A673 (cell line): ENCODE measurements at regions not wholly inside any gene's neighbourhood (a gene's known extent, or its start where the extent isn't known, plus 50 kb on each side); places are given as distances from the start of the nearest gene placed in this dataset.

Experiments
- BruUV-seq: library from RNA; stranded (reverse); fragments of 400-500 nt; replicated peaks from 2 replicates; lab custom pipeline; 2021; lab: Mats Ljungman, UMichigan
- CTCF ChIA-PET: fragments of 300-600 bp; sonication (Branson Sonifier 250); formaldehyde crosslinking; loops from one replicate; lab custom pipeline; 2022; ENCODE audit warnings: antibody characterized with exemption; lab: Charles Lee
- POLR2A ChIA-PET: fragments of 300-600 bp; sonication (Branson Sonifier 250); formaldehyde crosslinking; loops from one replicate; lab custom pipeline; 2022; ENCODE audit warnings: antibody characterized with exemption; ENCODE audit not compliant: low non-redundant PET; lab: Charles Lee
- DNase-seq: peaks from one replicate; pipeline ENCODE4 v3.0.0-alpha.2; 2015; ENCODE audit warnings: low spot score
- H3K27ac ChIP-seq: fragments of 200-600 bp; sonication (generic); 2 replicates; pipeline ENCODE4 v1.5.1; 2016; ENCODE audit warnings: mixed run types, low read depth, mild to moderate bottlenecking, mixed read lengths, antibody characterized with exemption, low read length; ENCODE audit not compliant: poor library complexity, severe bottlenecking
- H3K27me3 ChIP-seq: fragments of 200-600 bp; sonication (generic); replicated peaks from 2 replicates; pipeline ENCODE4 v1.6.1; 2017; ENCODE audit warnings: mixed run types, low read depth, mild to moderate bottlenecking, mixed read lengths, antibody characterized with exemption, low read length; ENCODE audit not compliant: insufficient read depth, poor library complexity
- H3K36me3 ChIP-seq: fragments of 200-600 bp; sonication (generic); 2 replicates; pipeline ENCODE4 v1.6.1; 2016; ENCODE audit warnings: mixed run types, mild to moderate bottlenecking, mixed read lengths, antibody characterized with exemption, low read length; ENCODE audit not compliant: insufficient read depth, poor library complexity, severe bottlenecking
- H3K4me1 ChIP-seq: fragments of 200-600 bp; sonication (generic); 2 replicates; pipeline ENCODE4 v1.6.1; 2017; ENCODE audit warnings: mixed run types, mild to moderate bottlenecking, mixed read lengths, antibody characterized with exemption, low read length; ENCODE audit not compliant: insufficient read depth, poor library complexity, severe bottlenecking
- H3K4me3 ChIP-seq: fragments of 200-600 bp; sonication (generic); 2 replicates; pipeline ENCODE4 v1.5.1; 2016; ENCODE audit warnings: low read depth, mixed run types, mild to moderate bottlenecking, mixed read lengths, low read length; ENCODE audit not compliant: poor library complexity, severe bottlenecking
- H3K9me3 ChIP-seq: fragments of 200-600 bp; sonication (generic); 2 replicates; pipeline ENCODE4 v1.6.1; 2016; ENCODE audit warnings: mixed run types, low read depth, mild to moderate bottlenecking, mixed read lengths, antibody characterized with exemption, low read length; ENCODE audit not compliant: poor library complexity, severe bottlenecking
- EZH2 ChIP-seq: fragments of 200-600 bp; sonication (generic); IDR thresholded peaks from 2 replicates; pipeline ENCODE4 v1.6.1; 2017; ENCODE audit warnings: borderline replicate concordance, low read depth, mild to moderate bottlenecking, mixed read lengths, antibody characterized with exemption, low read length; ENCODE audit not compliant: poor library complexity, severe bottlenecking
- intact Hi-C: fragments of 100-400 bp; cut with micrococcal nuclease; formaldehyde crosslinking; loops from one replicate; pipeline ENCODE4 v1.10.0; 2022; ENCODE audit not compliant: unreplicated experiment
- TF ChIP-seq, protein P1 (sequence below): fragments of 300-800, 200-600 bp; sonication (generic); conservative IDR thresholded peaks from 2 replicates; pipeline ENCODE4 v1.5.1; 2017; ENCODE audit warnings: low read depth, mild to moderate bottlenecking, antibody characterized with exemption, low read length, moderate library complexity, mixed read lengths

DNA sequence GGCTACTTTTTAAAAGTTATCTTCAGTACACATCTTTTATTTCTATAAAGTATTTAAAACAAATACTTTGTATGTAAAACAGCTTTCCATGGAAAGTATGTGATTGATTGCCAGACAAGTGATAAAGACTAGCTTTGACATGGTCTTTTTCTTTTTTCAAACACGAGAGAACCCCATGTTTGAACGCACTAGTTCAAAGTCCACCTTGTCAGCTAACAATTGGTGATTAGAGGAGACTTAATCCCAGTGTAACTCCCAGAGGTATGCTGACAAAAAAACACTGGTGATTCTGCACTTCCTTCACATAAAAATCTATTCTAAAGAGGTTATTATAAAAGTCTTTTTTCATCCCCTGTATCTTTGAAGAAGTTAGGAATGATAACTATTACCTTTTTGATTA is 438.1 kb downstream of the GJA1 start:
- ChIA-PET CTCF (no interaction called here), POLR2A (no interaction called here)
- intact Hi-C loops = no loop called here
- Histone ChIP-seq H3K9me3 (no peaks in the 10 kb centered on the region), H3K36me3 (no peaks in the 10 kb centered on the region), H3K4me3 (no peak overlapping the region), H3K27me3 (no peaks in the 10 kb centered on the region), H3K27ac (no peak overlapping the region), H3K4me1 (no peaks in the 10 kb centered on the region)
- no TSS peak for BruUV-seq
- TF ChIP-seq EZH2 = no peak
- TF ChIP-seq, protein P1, sequence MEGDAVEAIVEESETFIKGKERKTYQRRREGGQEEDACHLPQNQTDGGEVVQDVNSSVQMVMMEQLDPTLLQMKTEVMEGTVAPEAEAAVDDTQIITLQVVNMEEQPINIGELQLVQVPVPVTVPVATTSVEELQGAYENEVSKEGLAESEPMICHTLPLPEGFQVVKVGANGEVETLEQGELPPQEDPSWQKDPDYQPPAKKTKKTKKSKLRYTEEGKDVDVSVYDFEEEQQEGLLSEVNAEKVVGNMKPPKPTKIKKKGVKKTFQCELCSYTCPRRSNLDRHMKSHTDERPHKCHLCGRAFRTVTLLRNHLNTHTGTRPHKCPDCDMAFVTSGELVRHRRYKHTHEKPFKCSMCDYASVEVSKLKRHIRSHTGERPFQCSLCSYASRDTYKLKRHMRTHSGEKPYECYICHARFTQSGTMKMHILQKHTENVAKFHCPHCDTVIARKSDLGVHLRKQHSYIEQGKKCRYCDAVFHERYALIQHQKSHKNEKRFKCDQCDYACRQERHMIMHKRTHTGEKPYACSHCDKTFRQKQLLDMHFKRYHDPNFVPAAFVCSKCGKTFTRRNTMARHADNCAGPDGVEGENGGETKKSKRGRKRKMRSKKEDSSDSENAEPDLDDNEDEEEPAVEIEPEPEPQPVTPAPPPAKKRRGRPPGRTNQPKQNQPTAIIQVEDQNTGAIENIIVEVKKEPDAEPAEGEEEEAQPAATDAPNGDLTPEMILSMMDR = no peak
- DNase-seq = no peak

DNA sequence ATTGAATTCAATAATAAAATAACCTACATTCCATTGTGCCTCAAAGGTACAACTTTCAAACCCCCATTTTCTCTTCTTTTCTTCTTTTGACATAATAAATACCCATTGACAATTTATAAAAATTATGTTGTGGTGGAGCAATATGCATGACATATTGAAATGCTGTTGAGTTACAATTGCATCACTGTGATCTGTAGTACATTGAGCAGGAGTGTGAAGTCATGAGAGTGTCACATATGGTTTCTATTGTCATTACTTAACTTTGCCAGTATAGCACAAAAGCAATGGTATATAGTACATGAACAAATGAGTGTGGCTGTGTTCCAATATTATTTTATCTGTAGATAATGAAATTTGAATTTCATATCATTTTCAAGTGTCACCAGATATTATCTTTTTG is 441.3 kb downstream of the GJA1 start:
- Histone ChIP-seq H3K27ac (no peak overlapping the region), H3K36me3 (no peaks in the 10 kb centered on the region), H3K4me3 (no peak overlapping the region), H3K27me3 (no peaks in the 10 kb centered on the region), H3K4me1 (peaks cover 4% of the 10 kb centered on the region), H3K9me3 (no peaks in the 10 kb centered on the region)
- CTCF ChIA-PET = no interaction called here
- TF ChIP-seq, protein P1 = no peak
- TF ChIP-seq EZH2 = no peak
- no TSS peak for BruUV-seq
- POLR2A ChIA-PET = no interaction called here
- intact Hi-C loops = no loop called here
- no peak for DNase-seq

DNA sequence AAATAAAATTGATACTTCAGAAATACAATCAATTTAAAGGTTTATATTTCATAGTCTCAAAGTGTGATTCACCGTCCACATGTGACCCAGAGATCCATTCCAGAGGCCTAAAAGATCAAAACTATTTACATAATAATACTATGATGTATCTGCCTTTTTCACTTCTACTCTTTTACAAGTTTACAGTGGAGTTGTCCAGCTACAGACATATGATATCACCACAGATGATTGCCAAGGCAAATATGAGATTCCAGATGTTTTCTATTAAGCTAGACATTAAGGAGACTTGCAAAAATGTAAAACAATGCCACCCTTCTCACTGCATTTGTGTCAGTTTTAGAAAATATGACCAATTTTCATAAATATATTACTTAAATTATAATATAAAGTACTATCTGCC is 443.7 kb downstream of the GJA1 start:
- Histone ChIP-seq H3K4me3 (no peak overlapping the region), H3K27me3 (no peaks in the 10 kb centered on the region), H3K36me3 (no peaks in the 10 kb centered on the region), H3K9me3 (no peaks in the 10 kb centered on the region), H3K4me1 (peaks cover 4% of the 10 kb centered on the region), H3K27ac (no peak overlapping the region)
- TF ChIP-seq, protein P1 = no peak
- CTCF ChIA-PET = no interaction called here
- POLR2A ChIA-PET = no interaction called here
- no TSS peak for BruUV-seq
- intact Hi-C loops = no loop called here
- DNase-seq = no peak
